Caco-2 (cell line): ENCODE measurements at regions not wholly inside any gene's neighbourhood (a gene's known extent, or its start where the extent isn't known, plus 50 kb on each side); places are given as distances from the start of the nearest gene placed in this dataset.

Source experiments
- BruUV-seq: library from RNA; stranded (reverse); fragments of 400-500 nt; replicated peaks from 2 replicates; lab custom pipeline; 2021; lab: Mats Ljungman, UMichigan
- CTCF ChIA-PET: fragments of 300-600 bp; sonication (Branson Sonifier 250); formaldehyde crosslinking; loops from one replicate; lab custom pipeline; 2022; ENCODE audit warnings: antibody characterized with exemption; lab: Charles Lee
- POLR2A ChIA-PET: fragments of 300-600 bp; sonication (Branson Sonifier 250); formaldehyde crosslinking; loops from one replicate; lab custom pipeline; 2022; ENCODE audit warnings: antibody characterized with exemption; lab: Charles Lee
- DNase-seq, 2 experiments: peaks; one replicate each; pipeline versions ENCODE4 v3.0.0 to v3.0.0-alpha.2; 2020 to 2022
- H3K27me3 ChIP-seq: replicated peaks from 2 replicates; pipeline ENCODE4 v1.6.0; 2011; ENCODE audit warnings: low read length; ENCODE audit not compliant: control insufficient read depth, insufficient read depth
- H3K36me3 ChIP-seq: 2 replicates; pipeline ENCODE4 v1.5.1; 2011; ENCODE audit warnings: low read length; ENCODE audit not compliant: control insufficient read depth, insufficient read depth
- H3K4me1 ChIP-seq: fragments of 250-450 bp; sonication (Bioruptor Pico); 2 replicates; pipeline ENCODE4 v1.5.1; 2020; ENCODE audit warnings: mild to moderate bottlenecking
- H3K4me3 ChIP-seq: 2 replicates; pipeline ENCODE4 v1.5.1; 2011; ENCODE audit warnings: low read depth, mild to moderate bottlenecking, control low read depth, low read length
- H3K9me3 ChIP-seq: fragments of 250-450 bp; sonication (Bioruptor Pico); 2 replicates; pipeline ENCODE4 v1.5.1; 2020; ENCODE audit warnings: mild to moderate bottlenecking, moderate library complexity
- H3K27ac Mint-ChIP-seq: one replicate; pipeline ENCODE4 v1.8.0; 2022; ENCODE audit warnings: mixed read lengths; ENCODE audit not compliant: unreplicated experiment
- H3K27me3 Mint-ChIP-seq: one replicate; pipeline ENCODE4 v1.8.0; 2022; ENCODE audit warnings: mixed read lengths; ENCODE audit not compliant: insufficient read depth, unreplicated experiment
- H3K36me3 Mint-ChIP-seq: one replicate; pipeline ENCODE4 v1.8.0; 2022; ENCODE audit warnings: mild to moderate bottlenecking, mixed read lengths; ENCODE audit not compliant: insufficient read depth, unreplicated experiment
- H3K4me1 Mint-ChIP-seq: one replicate; pipeline ENCODE4 v1.8.0; 2022; ENCODE audit warnings: low read depth, mixed read lengths; ENCODE audit not compliant: unreplicated experiment
- H3K4me3 Mint-ChIP-seq: one replicate; pipeline ENCODE4 v1.8.0; 2022; ENCODE audit warnings: mild to moderate bottlenecking, moderate library complexity, mixed read lengths; ENCODE audit not compliant: unreplicated experiment
- H3K9me3 Mint-ChIP-seq: one replicate; pipeline ENCODE4 v1.8.0; 2022; ENCODE audit warnings: mixed read lengths; ENCODE audit not compliant: unreplicated experiment
- CTCF ChIP-seq, 2 experiments: fragments of 200-600 bp in 1 of 2; IDR thresholded peaks; 1 replicate in 1 of 2; 2 replicates in 1 of 2; pipeline versions ENCODE4 v1.5.1 to v1.8.0; 2011 to 2022; ENCODE audit warnings: antibody characterized with exemption in 1 of 2, control low read depth in 1 of 2, inconsistent platforms in 1 of 2, low read depth in 1 of 2, low read length in 1 of 2, mild to moderate bottlenecking in 1 of 2, moderate library complexity in 1 of 2; ENCODE audit not compliant: insufficient read depth in 1 of 2, severe bottlenecking in 1 of 2, unreplicated experiment in 1 of 2
- intact Hi-C: fragments of 100-400 bp; cut with micrococcal nuclease; formaldehyde crosslinking; loops from one replicate; pipeline ENCODE4 v1.10.0; 2022; ENCODE audit not compliant: unreplicated experiment

DNA sequence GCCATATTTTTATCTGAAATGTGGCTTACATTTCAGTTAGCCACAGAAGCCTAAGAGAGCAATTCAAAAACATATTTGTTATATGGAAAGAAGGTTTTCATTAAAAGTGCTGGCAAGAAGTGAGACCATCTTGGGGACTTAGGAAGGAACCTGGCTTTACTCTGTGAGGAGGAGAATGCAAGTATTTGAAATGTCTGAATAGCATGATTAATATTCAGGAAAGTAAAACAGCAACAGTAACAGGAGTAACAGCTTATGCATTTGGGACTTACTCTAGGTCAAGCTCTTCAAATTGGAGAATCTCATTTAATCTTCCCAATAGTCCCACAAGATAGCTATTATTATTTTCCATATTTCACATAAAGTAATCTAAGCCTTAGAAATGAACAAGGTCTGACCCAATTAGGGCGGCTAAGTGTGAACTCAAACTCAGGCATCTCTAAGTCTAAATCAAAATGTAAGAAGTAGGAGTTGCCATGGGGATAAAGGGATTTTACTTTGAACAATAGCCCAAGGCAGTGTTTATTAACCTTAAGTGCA lies 816.5 kb downstream of the BCKDHB start:
- H3K36me3 ChIP-seq, result no peaks in the 10 kb centered on the region
- H3K27ac Mint-ChIP-seq, result no peak overlapping the region
- CTCF ChIA-PET, result no interaction called here
- no peak overlapping the region for H3K4me3 ChIP-seq
- intact Hi-C loops, result no loop called here
- POLR2A ChIA-PET, result no interaction called here
- no peaks in the 10 kb centered on the region for H3K36me3 Mint-ChIP-seq
- BruUV-seq, result no TSS peak
- H3K4me1 Mint-ChIP-seq, result no peaks in the 10 kb centered on the region
- H3K27me3 ChIP-seq, result no peaks in the 10 kb centered on the region
- no peaks in the 10 kb centered on the region for H3K27me3 Mint-ChIP-seq
- H3K9me3 ChIP-seq, result no peaks in the 10 kb centered on the region
- H3K4me3 Mint-ChIP-seq, result no peak overlapping the region
- TF ChIP-seq CTCF (IDR thresholded peaks at IDR 0.05; ENCODE audit: insufficient read depth in 1 of 2, low read depth in 1 of 2, low read length in 1 of 2, severe bottlenecking in 1 of 2, unreplicated experiment in 1 of 2), result no peak
- DNase-seq, result no peak
- no peaks in the 10 kb centered on the region for H3K4me1 ChIP-seq
- H3K9me3 Mint-ChIP-seq, result no peaks in the 10 kb centered on the region

GRCh38 chr6:80921861-80922460 lies 815.5 kb downstream of the BCKDHB start:
- no peak overlapping the region for H3K4me3 Mint-ChIP-seq
- no peak for DNase-seq

GRCh38 chr6:80907831-80908230 lies 801.4 kb downstream of the BCKDHB start:
- no peak for DNase-seq
- no TSS peak for BruUV-seq
- Mint-ChIP-seq H3K9me3 (no peaks in the 10 kb centered on the region), H3K27me3 (no peaks in the 10 kb centered on the region), H3K4me1 (no peaks in the 10 kb centered on the region), H3K36me3 (no peaks in the 10 kb centered on the region), H3K27ac (no peak overlapping the region), H3K4me3 (no peak overlapping the region)
- ChIA-PET CTCF (no interaction called here), POLR2A (no interaction called here)
- intact Hi-C loops, result no loop called here
- H3K27me3 ChIP-seq, result no peaks in the 10 kb centered on the region
- no peaks in the 10 kb centered on the region for H3K9me3 ChIP-seq
- no peaks in the 10 kb centered on the region for H3K36me3 ChIP-seq
- no peak for TF ChIP-seq CTCF (IDR thresholded peaks at IDR 0.05; ENCODE audit: insufficient read depth in 1 of 2, low read depth in 1 of 2, low read length in 1 of 2, severe bottlenecking in 1 of 2, unreplicated experiment in 1 of 2)
- H3K4me3 ChIP-seq, result no peak overlapping the region
- no peaks in the 10 kb centered on the region for H3K4me1 ChIP-seq

More at GRCh38 chr6:80921861-80922460, 815.5 kb downstream of the BCKDHB start:
- H3K4me3 ChIP-seq, result no peak overlapping the region
- no peaks in the 10 kb centered on the region for H3K9me3 Mint-ChIP-seq
- H3K27ac Mint-ChIP-seq, result no peak overlapping the region
- ChIA-PET CTCF (no interaction called here), POLR2A (no interaction called here)
- no peaks in the 10 kb centered on the region for H3K4me1 ChIP-seq
- BruUV-seq, result no TSS peak
- intact Hi-C loops, result no loop called here
- TF ChIP-seq CTCF (IDR thresholded peaks at IDR 0.05; ENCODE audit: insufficient read depth in 1 of 2, low read depth in 1 of 2, low read length in 1 of 2, severe bottlenecking in 1 of 2, unreplicated experiment in 1 of 2), result no peak
- no peaks in the 10 kb centered on the region for H3K27me3 ChIP-seq
- H3K36me3 Mint-ChIP-seq, result no peaks in the 10 kb centered on the region
- H3K4me1 Mint-ChIP-seq, result no peaks in the 10 kb centered on the region
- H3K9me3 ChIP-seq, result no peaks in the 10 kb centered on the region
- H3K27me3 Mint-ChIP-seq, result no peaks in the 10 kb centered on the region
- no peaks in the 10 kb centered on the region for H3K36me3 ChIP-seq
